HCT116 (cell line): ENCODE measurements at regions not wholly inside any gene's neighbourhood (a gene's known extent, or its start where the extent isn't known, plus 50 kb on each side); places are given as distances from the start of the nearest gene placed in this dataset.

ENCODE experiments used
- ATAC-seq: fragments of 200-7000 bp; cut with Tn5 transposase; 2 replicates; pipeline ENCODE4 v1.9.1; 2020; ENCODE audit warnings: mild to moderate bottlenecking, moderate library complexity
- BruUV-seq: library from RNA; stranded (reverse); fragments of 400-500 nt; replicated peaks from 2 replicates; lab custom pipeline; 2021; lab: Mats Ljungman, UMichigan
- CTCF ChIA-PET: fragments of 300-600 bp; sonication (Branson Sonifier 250); formaldehyde crosslinking; loops from one replicate; lab custom pipeline; 2021; ENCODE audit warnings: antibody characterized with exemption; lab: Charles Lee
- POLR2A ChIA-PET: fragments of 300-600, 350-600 bp; sonication (Branson Sonifier 250); formaldehyde crosslinking; loops from one replicate; lab custom pipeline; 2021; ENCODE audit warnings: antibody characterized with exemption; lab: Charles Lee
- RAD21 ChIA-PET, 2 experiments: fragments of 300-600 bp; sonication (Branson Sonifier 250); formaldehyde crosslinking; loops; one replicate each; lab custom pipeline; 2023; ENCODE audit warnings: low total read pairs in 2 of 2; ENCODE audit not compliant: uncharacterized antibody in 2 of 2, unreplicated experiment in 2 of 2, low non-redundant PET in 1 of 2; lab: Charles Lee
- DNase-seq: peaks from one replicate; pipeline ENCODE4 v3.0.0-alpha.2; 2010; ENCODE audit warnings: low read depth, low spot score
- H2AFZ ChIP-seq: fragments of 200-600 bp; shearing (Covaris generic), sonication (generic); 2 replicates; pipeline ENCODE4 v1.6.1; 2017; ENCODE audit warnings: low read depth, mixed run types, mixed read lengths, antibody characterized with exemption, low read length; ENCODE audit not compliant: poor library complexity, severe bottlenecking
- H3K27ac ChIP-seq: 2 replicates; pipeline ENCODE4 v1.5.1; 2012; ENCODE audit warnings: low read depth, low read length
- H3K27me3 ChIP-seq: fragments of 200-600 bp; sonication (generic); 2 replicates; pipeline ENCODE4 v1.6.1; 2016; ENCODE audit warnings: mixed run types, low read length, mixed read lengths; ENCODE audit not compliant: insufficient read depth
- H3K36me3 ChIP-seq, 2 experiments: fragments of 200-500 bp in 1 of 2; fragments of 200-600 bp in 1 of 2; sonication (Bioruptor generic) in 1 of 2; sonication (generic) in 1 of 2; 2 replicates each; pipeline versions ENCODE4 v1.5.1 to v1.6.1; 2014 to 2016; ENCODE audit warnings: low read length in 2 of 2, inconsistent platforms in 1 of 2, mixed read lengths in 1 of 2, mixed run types in 1 of 2; ENCODE audit not compliant: insufficient read depth in 2 of 2, control insufficient read depth in 1 of 2
- H3K4me1 ChIP-seq, 2 experiments: fragments of 200-600 bp in 1 of 2; sonication (generic) in 1 of 2; 2 replicates each; pipeline versions ENCODE4 v1.5.1 to v1.6.1; 2012 to 2017; ENCODE audit warnings: low read length in 2 of 2, inconsistent platforms in 1 of 2, mild to moderate bottlenecking in 1 of 2, mixed read lengths in 1 of 2, mixed run types in 1 of 2, moderate library complexity in 1 of 2; ENCODE audit not compliant: insufficient read depth in 2 of 2, control insufficient read depth in 1 of 2
- H3K4me2 ChIP-seq: fragments of 200-600 bp; sonication (generic); 2 replicates; pipeline ENCODE4 v1.6.1; 2017; ENCODE audit warnings: mixed run types, low read length, mixed read lengths
- H3K4me3 ChIP-seq, 2 experiments: fragments of 200-600 bp in 1 of 2; sonication (generic) in 1 of 2; replicated peaks in 1 of 2; 2 replicates each; pipeline ENCODE4 v1.5.1; 2011 to 2016; ENCODE audit warnings: low read length in 2 of 2, control low read depth in 1 of 2, low read depth in 1 of 2, mild to moderate bottlenecking in 1 of 2, mixed read lengths in 1 of 2, mixed run types in 1 of 2
- H3K79me2 ChIP-seq: fragments of 200-600 bp; sonication (generic); 2 replicates; pipeline ENCODE4 v1.6.1; 2017; ENCODE audit warnings: mild to moderate bottlenecking, mixed run types, low read length, moderate library complexity, mixed read lengths; ENCODE audit not compliant: insufficient read depth
- H3K9ac ChIP-seq: fragments of 200-600 bp; sonication (generic); 2 replicates; pipeline ENCODE4 v1.6.1; 2016; ENCODE audit warnings: low read length, mixed read lengths
- H3K9me2 ChIP-seq: fragments of 200-600 bp; sonication (generic), shearing (Covaris generic); 2 replicates; pipeline ENCODE4 v1.6.1; 2017; ENCODE audit warnings: mixed run types, mild to moderate bottlenecking, moderate library complexity; ENCODE audit not compliant: insufficient read depth
- H3K9me3 ChIP-seq, 2 experiments: fragments of 200-500 bp in 1 of 2; fragments of 200-600 bp in 1 of 2; sonication (Bioruptor generic) in 1 of 2; sonication (generic) in 1 of 2; 2 replicates each; pipeline ENCODE4 v1.6.1; 2014 to 2017; ENCODE audit warnings: low read length in 2 of 2, mixed read lengths in 2 of 2, inconsistent platforms in 1 of 2, low read depth in 1 of 2, mild to moderate bottlenecking in 1 of 2, mixed run types in 1 of 2, moderate library complexity in 1 of 2; ENCODE audit not compliant: control insufficient read depth in 1 of 2, insufficient read depth in 1 of 2
- H4K20me1 ChIP-seq: fragments of 200-600 bp; sonication (generic), shearing (Covaris generic); 2 replicates; pipeline ENCODE4 v1.6.1; 2017; ENCODE audit warnings: mixed run types, mild to moderate bottlenecking, moderate library complexity; ENCODE audit not compliant: insufficient read depth
- ATF3 ChIP-seq: IDR thresholded peaks from 2 replicates; pipeline ENCODE4 v1.6.1; 2012
- CBX3 ChIP-seq: IDR thresholded peaks from 2 replicates; pipeline ENCODE4 v1.6.1; 2012; ENCODE audit warnings: low read depth
- CEBPB ChIP-seq: IDR thresholded peaks from 2 replicates; pipeline ENCODE4 v1.6.1; 2012; ENCODE audit warnings: low read depth
- ELF1 ChIP-seq: IDR thresholded peaks from 2 replicates; pipeline ENCODE4 v1.6.1; 2012; ENCODE audit warnings: low read depth, borderline replicate concordance
- EZH2 ChIP-seq: fragments of 200-600 bp; sonication (generic); IDR thresholded peaks from 2 replicates; pipeline ENCODE4 v1.6.1; 2017; ENCODE audit warnings: antibody characterized with exemption, mixed run types
- FOSL1 ChIP-seq: IDR thresholded peaks from 2 replicates; pipeline ENCODE4 v1.6.1; 2012; ENCODE audit warnings: low read depth
- MAX ChIP-seq: IDR thresholded peaks from 2 replicates; pipeline ENCODE4 v1.6.1; 2012
- POLR2A ChIP-seq: IDR thresholded peaks from 2 replicates; pipeline ENCODE4 v1.7.0; 2011; ENCODE audit warnings: borderline replicate concordance; ENCODE audit not compliant: insufficient read depth, insufficient read length; ENCODE audit errors: extremely low read depth
- POLR2AphosphoS5 ChIP-seq: IDR thresholded peaks from 2 replicates; pipeline ENCODE4 v1.6.1; 2011; ENCODE audit warnings: mild to moderate bottlenecking, low read depth, low read length, moderate library complexity
- RAD21 ChIP-seq: IDR thresholded peaks from 2 replicates; pipeline ENCODE4 v1.6.1; 2012; ENCODE audit warnings: low read depth, mild to moderate bottlenecking
- SIN3A ChIP-seq: IDR thresholded peaks from 2 replicates; pipeline ENCODE4 v1.6.1; 2012; ENCODE audit warnings: low read depth
- SRF ChIP-seq: IDR thresholded peaks from 2 replicates; pipeline ENCODE4 v1.6.1; 2012; ENCODE audit warnings: low read depth
- TCF7L2 ChIP-seq: IDR thresholded peaks from 2 replicates; pipeline ENCODE4 v1.7.0; 2011; ENCODE audit warnings: borderline replicate concordance, inconsistent platforms; ENCODE audit not compliant: insufficient read depth, insufficient read length; ENCODE audit errors: extremely low read depth
- YY1 ChIP-seq: IDR thresholded peaks from 2 replicates; pipeline ENCODE4 v1.6.1; 2011; ENCODE audit warnings: low read length, low read depth, moderate library complexity, mild to moderate bottlenecking; ENCODE audit not compliant: insufficient replicate concordance; ENCODE audit errors: extremely low read depth
- ZBTB33 ChIP-seq: IDR thresholded peaks from 2 replicates; pipeline ENCODE4 v1.6.1; 2011; ENCODE audit warnings: mild to moderate bottlenecking, low read length, moderate library complexity; ENCODE audit not compliant: insufficient replicate concordance; ENCODE audit errors: extremely low read depth
- ZFX ChIP-seq: fragments of 450-650 bp; IDR thresholded peaks from 2 replicates; pipeline ENCODE4 v1.6.1; 2017
- intact Hi-C: fragments of 100-400 bp; cut with micrococcal nuclease; formaldehyde crosslinking; loops from 2 replicates; pipeline ENCODE4 v1.10.0; 2022
- TF ChIP-seq, protein P1 (sequence below): IDR thresholded peaks from 2 replicates; pipeline ENCODE4 v1.6.1; 2012; ENCODE audit warnings: low read depth
- TF ChIP-seq, protein P2 (sequence below), 3 experiments: fragments of 200-600 bp in 1 of 3; sonication (generic) in 1 of 3; IDR thresholded peaks in 2 of 3; conservative IDR thresholded peaks in 1 of 3; 2 replicates each; pipeline ENCODE4 v1.5.1; 2012 to 2017; ENCODE audit warnings: low read depth in 2 of 3, low read length in 2 of 3, antibody characterized with exemption in 1 of 3, borderline replicate concordance in 1 of 3, control low read depth in 1 of 3, mild to moderate bottlenecking in 1 of 3, mixed read lengths in 1 of 3, mixed run types in 1 of 3, moderate library complexity in 1 of 3; ENCODE audit not compliant: insufficient read depth in 1 of 3

GRCh38 chr3:135641761-135642160 lies 323.8 kb upstream of the PPP2R3A start:
- Histone ChIP-seq H3K9me3 (no peaks in the 10 kb centered on the region), H3K4me2 (no peak overlapping the region), H3K9me2 (no peaks in the 10 kb centered on the region), H3K27ac (no peak overlapping the region), H2AFZ (no peak overlapping the region), H3K9ac (no peak overlapping the region), H3K4me3 (no peak overlapping the region), H4K20me1 (no peaks in the 10 kb centered on the region), H3K27me3 (0 out of 2 replicates have a peak, but pooled peaks cover 12% of the 10 kb centered on the region), H3K4me1 (no peaks in the 10 kb centered on the region), H3K36me3 (no peaks in the 10 kb centered on the region), H3K79me2 (no peaks in the 10 kb centered on the region)
- DNase-seq (no peak), ATAC-seq (no peak)
- BruUV-seq, result no TSS peak
- TF ChIP-seq RAD21 (no peak), ZFX (no peak), CBX3 (no peak), CEBPB (no peak), YY1 (no peak), ZBTB33 (no peak), EZH2 (no peak), TCF7L2 (no peak), SRF (no peak), ATF3 (no peak), ELF1 (no peak), FOSL1 (no peak), MAX (no peak), SIN3A (no peak), POLR2A (no peak), POLR2AphosphoS5 (no peak)
- TF ChIP-seq, protein P1, sequence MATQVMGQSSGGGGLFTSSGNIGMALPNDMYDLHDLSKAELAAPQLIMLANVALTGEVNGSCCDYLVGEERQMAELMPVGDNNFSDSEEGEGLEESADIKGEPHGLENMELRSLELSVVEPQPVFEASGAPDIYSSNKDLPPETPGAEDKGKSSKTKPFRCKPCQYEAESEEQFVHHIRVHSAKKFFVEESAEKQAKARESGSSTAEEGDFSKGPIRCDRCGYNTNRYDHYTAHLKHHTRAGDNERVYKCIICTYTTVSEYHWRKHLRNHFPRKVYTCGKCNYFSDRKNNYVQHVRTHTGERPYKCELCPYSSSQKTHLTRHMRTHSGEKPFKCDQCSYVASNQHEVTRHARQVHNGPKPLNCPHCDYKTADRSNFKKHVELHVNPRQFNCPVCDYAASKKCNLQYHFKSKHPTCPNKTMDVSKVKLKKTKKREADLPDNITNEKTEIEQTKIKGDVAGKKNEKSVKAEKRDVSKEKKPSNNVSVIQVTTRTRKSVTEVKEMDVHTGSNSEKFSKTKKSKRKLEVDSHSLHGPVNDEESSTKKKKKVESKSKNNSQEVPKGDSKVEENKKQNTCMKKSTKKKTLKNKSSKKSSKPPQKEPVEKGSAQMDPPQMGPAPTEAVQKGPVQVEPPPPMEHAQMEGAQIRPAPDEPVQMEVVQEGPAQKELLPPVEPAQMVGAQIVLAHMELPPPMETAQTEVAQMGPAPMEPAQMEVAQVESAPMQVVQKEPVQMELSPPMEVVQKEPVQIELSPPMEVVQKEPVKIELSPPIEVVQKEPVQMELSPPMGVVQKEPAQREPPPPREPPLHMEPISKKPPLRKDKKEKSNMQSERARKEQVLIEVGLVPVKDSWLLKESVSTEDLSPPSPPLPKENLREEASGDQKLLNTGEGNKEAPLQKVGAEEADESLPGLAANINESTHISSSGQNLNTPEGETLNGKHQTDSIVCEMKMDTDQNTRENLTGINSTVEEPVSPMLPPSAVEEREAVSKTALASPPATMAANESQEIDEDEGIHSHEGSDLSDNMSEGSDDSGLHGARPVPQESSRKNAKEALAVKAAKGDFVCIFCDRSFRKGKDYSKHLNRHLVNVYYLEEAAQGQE, result no peak
- TF ChIP-seq, protein P2, sequence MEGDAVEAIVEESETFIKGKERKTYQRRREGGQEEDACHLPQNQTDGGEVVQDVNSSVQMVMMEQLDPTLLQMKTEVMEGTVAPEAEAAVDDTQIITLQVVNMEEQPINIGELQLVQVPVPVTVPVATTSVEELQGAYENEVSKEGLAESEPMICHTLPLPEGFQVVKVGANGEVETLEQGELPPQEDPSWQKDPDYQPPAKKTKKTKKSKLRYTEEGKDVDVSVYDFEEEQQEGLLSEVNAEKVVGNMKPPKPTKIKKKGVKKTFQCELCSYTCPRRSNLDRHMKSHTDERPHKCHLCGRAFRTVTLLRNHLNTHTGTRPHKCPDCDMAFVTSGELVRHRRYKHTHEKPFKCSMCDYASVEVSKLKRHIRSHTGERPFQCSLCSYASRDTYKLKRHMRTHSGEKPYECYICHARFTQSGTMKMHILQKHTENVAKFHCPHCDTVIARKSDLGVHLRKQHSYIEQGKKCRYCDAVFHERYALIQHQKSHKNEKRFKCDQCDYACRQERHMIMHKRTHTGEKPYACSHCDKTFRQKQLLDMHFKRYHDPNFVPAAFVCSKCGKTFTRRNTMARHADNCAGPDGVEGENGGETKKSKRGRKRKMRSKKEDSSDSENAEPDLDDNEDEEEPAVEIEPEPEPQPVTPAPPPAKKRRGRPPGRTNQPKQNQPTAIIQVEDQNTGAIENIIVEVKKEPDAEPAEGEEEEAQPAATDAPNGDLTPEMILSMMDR (IDR thresholded peaks at IDR 0.05 in 2 of 3, conservative IDR thresholded peaks at IDR 0.05 in 1 of 3; ENCODE audit: borderline replicate concordance in 1 of 3, insufficient read depth in 1 of 3, low read depth in 2 of 3, low read length in 2 of 3), result no peak
- CTCF ChIA-PET, result no interaction called here
- intact Hi-C loops, result no loop called here
- POLR2A ChIA-PET, result no interaction called here
- RAD21 ChIA-PET, result no interaction called here
